Adipocyte (in vitro differentiated cells): ENCODE measurements at regions not wholly inside any gene's neighbourhood (a gene's known extent, or its start where the extent isn't known, plus 50 kb on each side); places are given as distances from the start of the nearest gene placed in this dataset.
"Not testable (repeated sequence)": the region's sequence is repeated elsewhere in the genome, so short reads cannot be mapped to it uniquely, and the experiment has no call there.

Source experiments
- DNase-seq: peaks from one replicate; pipeline ENCODE4 v3.0.0-alpha.2; 2015; ENCODE audit warnings: low read depth
- H3K27me3 ChIP-seq: replicated peaks from 2 replicates; pipeline ENCODE4 v1.7.0; 2013; ENCODE audit warnings: mild to moderate bottlenecking, low read length, moderate library complexity; ENCODE audit not compliant: control insufficient read depth, insufficient read depth
- H3K36me3 ChIP-seq: 2 replicates; pipeline ENCODE4 v1.7.0; 2013; ENCODE audit warnings: low read length, mild to moderate bottlenecking, moderate library complexity; ENCODE audit not compliant: control insufficient read depth, insufficient read depth, severe bottlenecking
- H3K4me1 ChIP-seq: 2 replicates; pipeline ENCODE4 v1.7.0; 2013; ENCODE audit warnings: mild to moderate bottlenecking, low read length, moderate library complexity; ENCODE audit not compliant: control insufficient read depth, insufficient read depth
- H3K4me3 ChIP-seq: 2 replicates; pipeline ENCODE4 v1.7.0; 2013; ENCODE audit warnings: mild to moderate bottlenecking, low read length, moderate library complexity
- H3K9ac ChIP-seq: 2 replicates; pipeline ENCODE4 v1.7.0; 2013; ENCODE audit warnings: mild to moderate bottlenecking, low read length, moderate library complexity
- H3K9me3 ChIP-seq: 2 replicates; pipeline ENCODE4 v1.7.0; 2013; ENCODE audit warnings: mild to moderate bottlenecking, low read length, moderate library complexity; ENCODE audit not compliant: control insufficient read depth

DNA sequence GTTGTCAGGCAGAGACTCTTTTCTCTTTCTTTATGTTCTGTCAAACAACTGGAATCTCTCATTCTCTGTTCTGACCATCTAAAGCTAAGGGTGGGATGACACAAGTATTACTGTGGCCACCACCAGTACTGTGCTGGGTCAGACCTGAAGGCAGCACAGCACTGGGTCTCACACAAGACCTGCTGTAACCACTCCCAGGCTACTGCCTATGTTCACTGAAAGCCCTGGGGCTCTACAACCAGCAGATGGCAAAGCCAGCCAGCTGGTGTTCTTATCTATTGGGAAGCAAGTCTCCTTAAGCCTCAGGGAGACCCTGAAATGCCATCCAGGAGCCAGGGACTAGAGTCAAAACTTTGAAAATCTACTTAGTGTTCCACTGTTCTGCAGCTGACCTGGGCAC lies 189.5 kb downstream of the SLCO4C1 start:
- Histone ChIP-seq H3K27me3 (no peaks in the 10 kb centered on the region), H3K4me1 (no peaks in the 10 kb centered on the region), H3K9me3 (no peaks in the 10 kb centered on the region), H3K4me3 (no peak overlapping the region), H3K9ac (no peak overlapping the region), H3K36me3 (no peaks in the 10 kb centered on the region)
- DNase-seq: no peak

DNA sequence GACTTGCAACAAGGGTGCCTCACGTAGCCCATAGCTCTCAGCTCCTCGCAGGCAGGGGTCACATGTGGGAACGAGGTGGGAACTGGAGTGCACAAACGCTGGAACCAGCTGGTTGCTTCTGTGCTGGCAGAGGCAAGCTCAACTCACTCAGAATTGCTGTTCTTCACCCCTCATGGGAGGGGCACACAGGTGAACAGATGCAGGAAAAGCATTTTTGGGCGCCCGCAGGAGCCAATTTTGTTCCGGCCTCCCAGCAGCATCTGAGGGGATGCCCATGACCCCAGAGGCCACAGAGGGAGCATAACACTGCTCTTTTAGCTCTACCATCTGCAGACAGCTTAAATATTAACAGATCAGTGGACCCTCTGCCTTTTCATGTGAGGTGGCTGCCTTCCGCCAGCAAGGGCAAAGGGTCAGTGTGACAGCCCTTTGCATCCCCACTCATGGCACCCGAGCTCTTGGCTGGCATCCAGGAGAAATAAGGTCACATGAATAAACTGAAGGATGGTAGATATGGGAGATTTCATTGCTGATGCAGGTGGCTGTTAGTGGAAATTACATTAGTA lies 196.2 kb downstream of the SLCO4C1 start:
- H3K9me3 ChIP-seq: no peaks in the 10 kb centered on the region
- H3K27me3 ChIP-seq: no peaks in the 10 kb centered on the region
- H3K36me3 ChIP-seq: no peaks in the 10 kb centered on the region
- no peak for DNase-seq
- no peak overlapping the region for H3K4me3 ChIP-seq
- H3K4me1 ChIP-seq: no peaks in the 10 kb centered on the region
- H3K9ac ChIP-seq: no peak overlapping the region

DNA sequence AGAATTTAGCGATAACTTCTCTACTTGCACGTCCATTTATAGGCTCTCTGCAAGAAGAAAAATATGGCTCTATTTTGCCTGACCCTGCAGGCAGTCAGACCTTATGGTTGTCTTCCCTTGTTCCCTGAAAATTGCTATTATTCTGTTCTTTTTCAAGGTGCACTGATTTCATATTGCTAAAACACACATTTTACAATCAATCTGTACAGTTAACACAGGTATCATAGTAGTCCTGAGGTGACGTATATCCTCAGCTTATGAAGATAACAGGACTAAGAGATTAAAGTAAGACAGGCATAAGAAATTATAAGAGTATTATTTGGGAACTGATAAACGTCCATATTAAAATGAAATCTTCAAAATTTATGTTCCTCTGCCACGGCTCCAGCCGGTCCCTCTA lies 197.0 kb downstream of the SLCO4C1 start:
- not testable (repeated sequence) for H3K4me1 ChIP-seq, H3K9ac ChIP-seq, DNase-seq, H3K27me3 ChIP-seq, H3K36me3 ChIP-seq, H3K4me3 ChIP-seq, H3K9me3 ChIP-seq

DNA sequence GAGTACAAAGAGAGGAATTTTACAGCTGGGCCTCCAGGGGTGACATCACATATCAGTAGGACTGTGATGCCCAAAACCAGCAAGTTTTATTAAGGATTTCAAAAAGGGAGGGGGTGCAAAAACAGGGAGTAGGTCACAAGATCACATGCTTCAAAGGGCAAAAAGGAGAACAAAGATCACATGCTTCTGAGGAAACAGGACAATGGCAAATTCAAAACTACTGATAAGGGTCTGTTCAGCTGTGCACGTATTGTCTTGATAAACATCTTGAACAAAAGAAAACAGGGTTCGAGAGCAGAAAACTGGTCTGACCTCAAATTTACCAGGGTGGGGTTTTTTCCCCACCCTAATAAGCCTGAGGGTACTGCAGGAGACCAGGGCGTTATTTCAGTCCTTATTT lies 197.5 kb downstream of the SLCO4C1 start:
- not testable (repeated sequence) for H3K27me3 ChIP-seq, H3K4me3 ChIP-seq, H3K36me3 ChIP-seq, H3K4me1 ChIP-seq, H3K9ac ChIP-seq, H3K9me3 ChIP-seq, DNase-seq

DNA sequence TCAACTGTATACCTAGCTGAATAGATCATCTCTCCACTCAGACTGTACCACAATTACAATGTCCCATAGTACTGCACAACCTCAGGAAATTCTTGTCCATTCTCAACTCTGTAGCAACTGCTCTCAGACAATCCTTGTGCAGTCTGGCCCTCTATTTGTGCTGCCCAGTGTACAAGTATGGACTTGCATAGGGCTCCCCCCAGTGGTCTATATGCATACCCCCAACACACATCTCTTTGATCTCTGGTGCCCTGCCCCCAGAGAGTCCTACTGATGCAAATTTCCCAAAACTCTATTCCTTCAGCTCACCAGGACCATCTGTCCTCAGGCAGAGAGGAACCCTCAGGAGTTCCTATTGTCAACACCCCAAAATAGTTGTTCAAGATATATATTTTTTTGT lies 205.3 kb downstream of the SLCO4C1 start:
- no peaks in the 10 kb centered on the region for H3K4me1 ChIP-seq
- no peak for DNase-seq

DNA sequence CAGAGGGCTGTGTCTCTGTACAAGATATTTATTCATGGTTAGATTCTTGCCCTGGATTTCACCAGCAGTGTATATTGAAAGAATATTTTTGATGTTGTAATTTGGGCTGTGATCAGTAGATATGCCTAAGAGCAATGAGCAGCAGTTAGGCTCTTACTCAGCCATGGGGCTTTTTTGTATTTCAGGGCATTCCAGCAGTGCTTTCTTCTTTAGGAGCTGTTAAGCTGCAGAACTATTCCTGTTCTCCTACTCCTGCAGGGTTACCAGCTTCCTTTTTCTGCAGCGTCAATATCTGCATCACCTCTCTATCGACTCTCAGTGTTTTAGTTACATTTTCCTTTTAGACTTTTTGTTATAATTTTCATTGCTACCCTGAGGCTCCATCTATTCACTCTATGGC lies 206.2 kb downstream of the SLCO4C1 start:
- Histone ChIP-seq H3K4me3 (no peak overlapping the region), H3K27me3 (no peaks in the 10 kb centered on the region), H3K9me3 (no peaks in the 10 kb centered on the region), H3K9ac (no peak overlapping the region), H3K4me1 (no peaks in the 10 kb centered on the region), H3K36me3 (no peaks in the 10 kb centered on the region)
- DNase-seq: no peak

More for the DNA sequence above, 205.3 kb downstream of the SLCO4C1 start:
- no peak overlapping the region for H3K9ac ChIP-seq
- H3K36me3 ChIP-seq: no peaks in the 10 kb centered on the region
- H3K4me3 ChIP-seq: no peak overlapping the region
- no peaks in the 10 kb centered on the region for H3K9me3 ChIP-seq
- H3K27me3 ChIP-seq: no peaks in the 10 kb centered on the region

DNA sequence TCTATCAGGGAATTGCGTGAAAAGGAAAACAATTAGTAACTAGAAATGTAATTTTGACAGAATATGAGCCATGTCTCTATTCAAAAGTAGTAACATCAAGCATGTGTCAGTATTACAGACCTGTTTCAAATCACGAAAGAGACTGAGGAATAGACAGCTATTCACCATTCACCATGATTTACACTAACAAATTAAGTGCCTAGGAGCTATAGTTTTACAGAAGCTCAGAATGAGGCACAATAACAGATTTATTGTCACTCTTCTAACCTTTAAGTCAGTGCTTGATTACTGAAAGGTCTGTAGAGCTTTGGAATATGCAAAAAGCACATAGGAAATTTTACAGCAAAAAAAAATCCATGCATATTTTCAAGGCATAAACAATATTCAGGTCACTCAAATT lies 208.2 kb downstream of the SLCO4C1 start:
- H3K36me3 ChIP-seq: no peaks in the 10 kb centered on the region
- H3K9ac ChIP-seq: no peak overlapping the region
- H3K9me3 ChIP-seq: peaks cover 3% of the 10 kb centered on the region
- DNase-seq: no peak
- H3K27me3 ChIP-seq: no peaks in the 10 kb centered on the region
- no peak overlapping the region for H3K4me3 ChIP-seq
- H3K4me1 ChIP-seq: no peaks in the 10 kb centered on the region

DNA sequence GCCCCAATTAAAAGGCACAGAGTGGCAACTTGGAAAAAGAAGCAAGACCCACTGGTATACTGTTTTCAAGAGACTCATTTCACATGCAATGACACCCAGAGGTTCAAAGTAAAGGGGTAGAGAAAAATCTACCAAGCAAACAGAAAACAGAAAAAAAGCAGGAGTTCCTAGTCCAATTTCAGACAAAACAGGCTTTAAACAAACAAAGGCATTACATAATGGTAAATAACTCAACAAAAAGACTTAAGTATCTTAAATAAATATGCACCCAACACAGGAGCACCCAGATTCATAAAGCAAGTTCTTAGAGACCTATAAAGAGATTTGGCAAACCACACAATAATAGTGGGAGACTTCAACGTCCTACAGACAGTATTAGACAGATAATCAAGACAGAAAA lies 215.8 kb downstream of the SLCO4C1 start:
- no peaks in the 10 kb centered on the region for H3K36me3 ChIP-seq
- no peak overlapping the region for H3K9ac ChIP-seq
- H3K9me3 ChIP-seq: peaks cover 9% of the 10 kb centered on the region
- no peaks in the 10 kb centered on the region for H3K27me3 ChIP-seq
- H3K4me3 ChIP-seq: no peak overlapping the region
- no peaks in the 10 kb centered on the region for H3K4me1 ChIP-seq
- no peak for DNase-seq

DNA sequence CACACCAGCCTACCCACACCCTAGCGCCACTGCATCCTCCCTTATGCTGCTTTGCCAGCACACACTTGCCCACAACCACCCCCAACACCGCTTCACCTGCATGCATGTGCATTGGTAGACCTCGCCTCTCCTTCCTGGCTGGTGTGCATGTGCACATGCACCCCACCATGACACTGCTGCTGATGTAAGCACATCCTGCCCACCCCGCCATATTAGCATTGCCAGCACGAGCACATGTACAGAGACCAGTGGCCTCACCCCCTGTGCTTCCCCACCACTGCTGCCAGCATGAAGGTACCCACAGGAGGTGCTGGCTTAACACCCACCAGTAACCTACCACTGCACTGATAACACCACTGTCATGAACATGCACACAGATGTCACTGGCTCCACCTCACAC lies 218.2 kb downstream of the SLCO4C1 start:
- DNase-seq: no peak
- H3K4me1 ChIP-seq: no peaks in the 10 kb centered on the region

DNA sequence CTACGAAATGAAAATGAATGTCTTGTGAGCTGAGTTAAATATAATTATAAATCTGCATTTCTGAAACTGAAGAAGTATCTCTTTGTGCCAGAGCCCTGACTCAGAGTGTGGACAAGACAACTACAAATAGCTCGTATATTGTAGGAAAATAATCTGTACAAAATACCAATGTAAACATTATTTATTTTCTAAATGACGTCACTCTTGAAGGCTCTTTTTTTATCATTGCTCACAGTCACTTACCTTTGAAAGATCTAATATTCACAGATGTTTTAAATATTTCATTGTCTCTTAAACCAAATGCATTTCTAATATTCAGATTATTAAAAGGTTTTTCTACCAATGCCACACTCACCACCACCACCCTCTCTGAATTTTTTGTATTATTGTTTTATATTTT lies 226.1 kb downstream of the SLCO4C1 start:
- Histone ChIP-seq H3K4me3 (no peak overlapping the region), H3K9me3 (no peaks in the 10 kb centered on the region), H3K36me3 (no peaks in the 10 kb centered on the region), H3K27me3 (no peaks in the 10 kb centered on the region), H3K4me1 (no peaks in the 10 kb centered on the region), H3K9ac (no peak overlapping the region)
- DNase-seq: no peak

More for the DNA sequence above, 218.2 kb downstream of the SLCO4C1 start:
- no peaks in the 10 kb centered on the region for H3K27me3 ChIP-seq
- H3K9ac ChIP-seq: no peak overlapping the region
- H3K4me3 ChIP-seq: no peak overlapping the region
- no peaks in the 10 kb centered on the region for H3K36me3 ChIP-seq
- H3K9me3 ChIP-seq: peaks cover 7% of the 10 kb centered on the region

DNA sequence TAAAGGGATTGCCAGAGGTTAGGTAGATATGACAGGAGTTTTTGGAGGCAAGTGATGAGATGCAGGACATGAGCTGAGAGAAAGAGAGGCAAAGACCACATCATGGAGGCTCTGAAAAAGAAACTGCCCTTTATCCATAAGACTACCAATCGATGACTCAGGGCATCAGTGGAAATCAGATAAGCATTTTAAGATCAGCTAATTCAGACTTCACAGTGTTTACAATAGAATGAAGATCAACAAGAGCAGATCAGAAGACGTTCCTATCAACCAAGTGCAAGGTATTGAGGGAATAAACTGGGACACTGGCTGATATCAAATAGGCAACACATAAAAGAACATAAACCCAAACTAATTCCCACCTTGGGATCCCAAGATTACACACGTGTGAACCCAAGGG lies 227.2 kb downstream of the SLCO4C1 start:
- H3K9me3 ChIP-seq: no peaks in the 10 kb centered on the region
- H3K36me3 ChIP-seq: no peaks in the 10 kb centered on the region
- H3K27me3 ChIP-seq: no peaks in the 10 kb centered on the region
- H3K4me1 ChIP-seq: no peaks in the 10 kb centered on the region
- DNase-seq: no peak
- no peak overlapping the region for H3K9ac ChIP-seq
- H3K4me3 ChIP-seq: no peak overlapping the region

DNA sequence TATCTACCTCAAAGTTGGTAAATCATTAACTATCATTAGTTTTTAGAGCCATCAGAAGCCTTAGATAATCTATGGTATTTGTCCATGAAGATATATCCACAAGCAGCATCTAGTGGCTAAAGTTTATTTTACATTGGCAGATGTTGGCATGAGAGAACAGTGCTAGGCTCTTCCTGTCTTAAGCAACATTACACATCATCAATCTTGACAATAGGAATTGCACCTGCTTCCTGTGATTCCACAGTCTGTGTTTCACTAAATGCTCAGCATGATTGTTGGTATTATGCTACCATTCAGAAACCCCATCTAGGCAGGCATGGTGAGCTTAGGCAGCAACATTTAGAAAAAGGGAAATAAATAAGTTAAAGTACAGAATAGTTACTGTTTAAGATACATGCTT lies 246.6 kb downstream of the SLCO4C1 start:
- Histone ChIP-seq H3K4me1 (no peaks in the 10 kb centered on the region), H3K9me3 (no peaks in the 10 kb centered on the region), H3K27me3 (no peaks in the 10 kb centered on the region), H3K9ac (no peak overlapping the region), H3K36me3 (no peaks in the 10 kb centered on the region), H3K4me3 (no peak overlapping the region)
- DNase-seq: no peak
